Suprapubic skin (tissue), 4 donors: ENCODE measurements at regions not wholly inside any gene's neighbourhood (a gene's known extent, or its start where the extent isn't known, plus 50 kb on each side); places are given as distances from the start of the nearest gene placed in this dataset.

Experiments used
- CTCF ChIP-seq, 2 donors: fragments of 200-600 bp in 1 of 2; fragments of 450-650 bp in 1 of 2; sonication (generic) in 1 of 2; IDR thresholded peaks; one replicate each; pipeline ENCODE4 v1.5.1; 2016 to 2019; ENCODE audit warnings: antibody characterized with exemption in 2 of 2, mild to moderate bottlenecking in 1 of 2, moderate library complexity in 1 of 2
- EP300 ChIP-seq: sonication (generic); formaldehyde crosslinking; IDR thresholded peaks from one replicate; pipeline ENCODE4 v1.6.1; 2017; ENCODE audit warnings: antibody characterized with exemption
- POLR2A ChIP-seq, 2 donors: fragments of 450-650 bp; IDR thresholded peaks; one replicate each; pipeline ENCODE4 v1.6.1; 2017; ENCODE audit warnings: antibody characterized with exemption in 2 of 2, mild to moderate bottlenecking in 2 of 2, moderate library complexity in 2 of 2
- POLR2AphosphoS5 ChIP-seq, 3 donors: sonication (generic); formaldehyde crosslinking; IDR thresholded peaks; one replicate each; pipeline ENCODE4 v1.6.1; 2017; ENCODE audit warnings: antibody characterized with exemption in 3 of 3

- TF ChIP-seq CTCF (IDR thresholded peaks at IDR 0.05), result no peak
- TF ChIP-seq POLR2A (IDR thresholded peaks at IDR 0.05), result no peak
- TF ChIP-seq POLR2AphosphoS5 (IDR thresholded peaks at IDR 0.05), result no peak
- no peak for TF ChIP-seq EP300
Measured at GRCh38 chr6:169386411-169387057, 132.9 kb upstream of the THBS2 start.
